ENCODE measurements at regions not wholly inside any gene's neighbourhood (a gene's known extent, or its start where the extent isn't known, plus 50 kb on each side); places are given as distances from the start of the nearest gene placed in this dataset.

- Histone ChIP-seq H3K4ac (ENCODE audit: low read length) (no peak overlapping the region), H3K23ac (ENCODE audit: low read depth, low read length, poor library complexity) (no peak overlapping the region), H3K9ac (ENCODE audit: low read depth, low read length, poor library complexity) (no peak overlapping the region), H3K9me3 (replicated peaks in 1 of 2; ENCODE audit: control insufficient read depth in 2 of 2, insufficient read depth in 1 of 2, low read depth in 1 of 2, low read length in 2 of 2) (peaks cover 0 to 7% of the 10 kb centered on the region in 2 donors), H2AFZ (ENCODE audit: low read length) (peak overlapping the region; percentile 75), H3K4me3 (ENCODE audit: low read length in 2 of 2) (no peak overlapping the region), H2BK120ac (ENCODE audit: low read depth, low read length) (no peak overlapping the region), H3K79me1 (ENCODE audit: low read depth, low read length) (no peaks in the 10 kb centered on the region), H3K27me3 (ENCODE audit: control insufficient read depth in 3 of 3, insufficient read depth in 3 of 3, low read depth in 1 of 3, low read length in 3 of 3) (no peaks in the 10 kb centered on the region), H2BK15ac (ENCODE audit: low read length) (no peak overlapping the region), H3K4me1 (ENCODE audit: control insufficient read depth in 2 of 2, insufficient read depth in 1 of 2, low read depth in 1 of 2, low read length in 2 of 2) (peaks cover 8 to 19% of the 10 kb centered on the region in 2 donors), H3K36me3 (replicated peaks in 1 of 2; ENCODE audit: control insufficient read depth in 2 of 2, insufficient read depth in 2 of 2, low read length in 2 of 2) (no peaks in the 10 kb centered on the region), H2BK12ac (ENCODE audit: low read length) (no peak overlapping the region), H4K91ac (ENCODE audit: low read depth, low read length, poor library complexity) (no peak overlapping the region), H2AK5ac (ENCODE audit: low read depth, low read length) (no peak overlapping the region), H3K14ac (ENCODE audit: low read length) (no peak overlapping the region), H3K27ac (replicated peaks; ENCODE audit: low read length) (no peak overlapping the region), H3K18ac (ENCODE audit: low read length) (no peak overlapping the region), H4K8ac (ENCODE audit: low read depth, low read length) (no peak overlapping the region), H2BK5ac (ENCODE audit: low read length) (no peak overlapping the region), H3K4me2 (ENCODE audit: insufficient read depth, low read length, poor library complexity, severe bottlenecking) (no peak overlapping the region)
- no peak for DNase-seq (ENCODE audit: low spot score)
- WGBS, 2 donors (ENCODE audit: extremely low coverage in 2 of 2, insufficient read length in 2 of 2, insufficient replicate concordance in 1 of 2), result no CpG with 5 or more reads among the region's 3 CpGs
These were observed 55.3 kb upstream of the SDK1 start for GRCh38 chr7:3245721-3246120.

GRCh38 chr7:3246127-3246526 lies 54.9 kb upstream of the SDK1 start:
- H3K4me3 ChIP-seq (ENCODE audit: low read length in 2 of 2), result no peak overlapping the region
- H2BK120ac ChIP-seq (ENCODE audit: low read depth, low read length), result no peak overlapping the region
- H3K9ac ChIP-seq (ENCODE audit: low read depth, low read length, poor library complexity), result no peak overlapping the region
- peaks cover 8 to 19% of the 10 kb centered on the region in 2 donors for H3K4me1 ChIP-seq (ENCODE audit: control insufficient read depth in 2 of 2, insufficient read depth in 1 of 2, low read depth in 1 of 2, low read length in 2 of 2)
- no peak overlapping the region for H2AK5ac ChIP-seq (ENCODE audit: low read depth, low read length)
- no peak overlapping the region for H3K23ac ChIP-seq (ENCODE audit: low read depth, low read length, poor library complexity)
- H2BK15ac ChIP-seq (ENCODE audit: low read length), result peak overlapping the region; percentile 38
- no CpG with 5 or more reads among the region's 3 CpGs for WGBS, 2 donors (ENCODE audit: extremely low coverage in 2 of 2, insufficient read length in 2 of 2, insufficient replicate concordance in 1 of 2)
- H4K91ac ChIP-seq (ENCODE audit: low read depth, low read length, poor library complexity), result no peak overlapping the region
- no peak overlapping the region for H4K8ac ChIP-seq (ENCODE audit: low read depth, low read length)
- H3K36me3 ChIP-seq (replicated peaks in 1 of 2; ENCODE audit: control insufficient read depth in 2 of 2, insufficient read depth in 2 of 2, low read length in 2 of 2), result no peaks in the 10 kb centered on the region
- H2AFZ ChIP-seq (ENCODE audit: low read length), result peak overlapping the region; percentile 75
- H3K9me3 ChIP-seq (replicated peaks in 1 of 2; ENCODE audit: control insufficient read depth in 2 of 2, insufficient read depth in 1 of 2, low read depth in 1 of 2, low read length in 2 of 2), result peaks cover 0 to 7% of the 10 kb centered on the region in 2 donors
- H3K4me2 ChIP-seq (ENCODE audit: insufficient read depth, low read length, poor library complexity, severe bottlenecking), result no peak overlapping the region
- no peak overlapping the region for H2BK12ac ChIP-seq (ENCODE audit: low read length)
- no peak overlapping the region for H3K18ac ChIP-seq (ENCODE audit: low read length)
- peak overlapping the region; percentile 38 for H3K27ac ChIP-seq (replicated peaks; ENCODE audit: low read length)
- H3K27me3 ChIP-seq (ENCODE audit: control insufficient read depth in 3 of 3, insufficient read depth in 3 of 3, low read depth in 1 of 3, low read length in 3 of 3), result no peaks in the 10 kb centered on the region
- no peak overlapping the region for H2BK5ac ChIP-seq (ENCODE audit: low read length)
- no peak for DNase-seq (ENCODE audit: low spot score)
- peak overlapping the region; percentile 48 for H3K14ac ChIP-seq (ENCODE audit: low read length)
- no peaks in the 10 kb centered on the region for H3K79me1 ChIP-seq (ENCODE audit: low read depth, low read length)
- no peak overlapping the region for H3K4ac ChIP-seq (ENCODE audit: low read length)

- Histone ChIP-seq H3K9ac (ENCODE audit: low read depth, low read length, poor library complexity) (no peak overlapping the region), H2BK12ac (ENCODE audit: low read length) (no peak overlapping the region), H3K4me2 (ENCODE audit: insufficient read depth, low read length, poor library complexity, severe bottlenecking) (no peak overlapping the region), H3K27ac (replicated peaks; ENCODE audit: low read length) (no peak overlapping the region), H3K4me1 (ENCODE audit: control insufficient read depth in 2 of 2, insufficient read depth in 1 of 2, low read depth in 1 of 2, low read length in 2 of 2) (peaks cover 8 to 19% of the 10 kb centered on the region in 2 donors), H2BK15ac (ENCODE audit: low read length) (no peak overlapping the region), H4K91ac (ENCODE audit: low read depth, low read length, poor library complexity) (no peak overlapping the region), H3K36me3 (replicated peaks in 1 of 2; ENCODE audit: control insufficient read depth in 2 of 2, insufficient read depth in 2 of 2, low read length in 2 of 2) (no peaks in the 10 kb centered on the region), H2BK5ac (ENCODE audit: low read length) (no peak overlapping the region), H3K4me3 (ENCODE audit: low read length in 2 of 2) (no peak overlapping the region), H3K18ac (ENCODE audit: low read length) (no peak overlapping the region), H3K9me3 (replicated peaks in 1 of 2; ENCODE audit: control insufficient read depth in 2 of 2, insufficient read depth in 1 of 2, low read depth in 1 of 2, low read length in 2 of 2) (peaks cover 0 to 7% of the 10 kb centered on the region in 2 donors), H3K23ac (ENCODE audit: low read depth, low read length, poor library complexity) (no peak overlapping the region), H3K27me3 (ENCODE audit: control insufficient read depth in 3 of 3, insufficient read depth in 3 of 3, low read depth in 1 of 3, low read length in 3 of 3) (no peaks in the 10 kb centered on the region), H2BK120ac (ENCODE audit: low read depth, low read length) (no peak overlapping the region), H2AK5ac (ENCODE audit: low read depth, low read length) (no peak overlapping the region), H3K79me1 (ENCODE audit: low read depth, low read length) (no peaks in the 10 kb centered on the region), H4K8ac (ENCODE audit: low read depth, low read length) (no peak overlapping the region), H3K14ac (ENCODE audit: low read length) (no peak overlapping the region), H2AFZ (ENCODE audit: low read length) (peak overlapping the region; percentile 75), H3K4ac (ENCODE audit: low read length) (no peak overlapping the region)
- WGBS, 2 donors (ENCODE audit: extremely low coverage in 2 of 2, insufficient read length in 2 of 2, insufficient replicate concordance in 1 of 2), result no CpG with 5 or more reads among the region's 4 CpGs
- DNase-seq (ENCODE audit: low spot score), result no peak
These were observed 54.4 kb upstream of the SDK1 start for GRCh38 chr7:3246651-3247050.

DNA sequence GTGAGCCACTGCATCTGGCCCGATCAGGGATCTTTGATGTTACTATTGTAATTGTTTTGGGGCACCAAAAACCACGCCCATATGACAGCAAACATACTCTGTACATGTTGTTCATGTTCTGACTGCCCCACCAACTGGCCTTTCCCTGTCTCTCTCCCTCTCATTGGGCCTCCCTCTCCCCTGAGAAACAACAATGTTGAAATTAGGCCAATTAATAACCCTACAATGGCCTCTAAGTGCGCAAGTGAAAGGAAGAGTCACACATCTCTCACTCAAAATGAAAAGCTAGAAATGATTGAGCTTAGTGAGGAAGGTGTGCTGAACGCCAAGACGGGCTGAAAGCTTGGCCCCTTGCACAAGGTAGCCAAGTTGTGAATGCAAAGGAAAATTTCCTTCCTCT lies 50.3 kb upstream of the SDK1 start:
- Histone ChIP-seq H2BK5ac (ENCODE audit: low read length) (no peak overlapping the region), H2BK120ac (ENCODE audit: low read depth, low read length) (no peak overlapping the region)

More for the DNA sequence above, 50.3 kb upstream of the SDK1 start:
- Histone ChIP-seq H3K36me3 (replicated peaks in 1 of 2; ENCODE audit: control insufficient read depth in 2 of 2, insufficient read depth in 2 of 2, low read length in 2 of 2) (no peaks in the 10 kb centered on the region), H4K8ac (ENCODE audit: low read depth, low read length) (no peak overlapping the region), H4K91ac (ENCODE audit: low read depth, low read length, poor library complexity) (no peak overlapping the region), H2AK5ac (ENCODE audit: low read depth, low read length) (no peak overlapping the region), H3K23ac (ENCODE audit: low read depth, low read length, poor library complexity) (no peak overlapping the region), H3K14ac (ENCODE audit: low read length) (no peak overlapping the region), H2AFZ (ENCODE audit: low read length) (no peak overlapping the region), H3K27ac (replicated peaks; ENCODE audit: low read length) (no peak overlapping the region), H3K27me3 (ENCODE audit: control insufficient read depth in 3 of 3, insufficient read depth in 3 of 3, low read depth in 1 of 3, low read length in 3 of 3) (no peaks in the 10 kb centered on the region), H2BK12ac (ENCODE audit: low read length) (no peak overlapping the region), H3K4me3 (ENCODE audit: low read length in 2 of 2) (no peak overlapping the region), H3K4me1 (ENCODE audit: control insufficient read depth in 2 of 2, insufficient read depth in 1 of 2, low read depth in 1 of 2, low read length in 2 of 2) (peaks cover 6% of the 10 kb centered on the region in 2 donors), H2BK15ac (ENCODE audit: low read length) (no peak overlapping the region), H3K9me3 (replicated peaks in 1 of 2; ENCODE audit: control insufficient read depth in 2 of 2, insufficient read depth in 1 of 2, low read depth in 1 of 2, low read length in 2 of 2) (peaks cover 0 to 7% of the 10 kb centered on the region in 2 donors), H3K79me1 (ENCODE audit: low read depth, low read length) (no peaks in the 10 kb centered on the region), H3K4me2 (ENCODE audit: insufficient read depth, low read length, poor library complexity, severe bottlenecking) (no peak overlapping the region), H3K4ac (ENCODE audit: low read length) (no peak overlapping the region), H3K18ac (ENCODE audit: low read length) (no peak overlapping the region), H3K9ac (ENCODE audit: low read depth, low read length, poor library complexity) (no peak overlapping the region)
- no CpG with 5 or more reads among the region's 5 CpGs for WGBS, 2 donors (ENCODE audit: extremely low coverage in 2 of 2, insufficient read length in 2 of 2, insufficient replicate concordance in 1 of 2)
- DNase-seq (ENCODE audit: low spot score), result no peak
